Ovary (tissue), 7 donors: ENCODE measurements at regions not wholly inside any gene's neighbourhood (a gene's known extent, or its start where the extent isn't known, plus 50 kb on each side); places are given as distances from the start of the nearest gene placed in this dataset.

Experiments
- DNase-seq, 5 donors: peaks; one replicate each; pipeline ENCODE4 v3.0.0-alpha.2; 2019 to 2020
- H3K27ac ChIP-seq, 2 donors: fragments of 200-600 bp; one replicate each; pipeline versions ENCODE4 v1.5.1 to v1.8.0; 2019 to 2022
- H3K27me3 ChIP-seq: fragments of 200-600 bp; one replicate; pipeline ENCODE4 v1.8.0; 2022
- H3K36me3 ChIP-seq: fragments of 200-600 bp; sonication (generic); one replicate; pipeline ENCODE4 v1.5.1; 2019
- H3K4me1 ChIP-seq: one replicate; pipeline ENCODE4 v1.8.1; 2013; ENCODE audit warnings: mild to moderate bottlenecking, moderate library complexity; ENCODE audit not compliant: insufficient read depth
- H3K4me3 ChIP-seq: fragments of 200-600 bp; sonication (generic); one replicate; pipeline ENCODE4 v1.5.1; 2017
- H3K9me3 ChIP-seq, 2 donors: fragments of 200-600 bp in 1 of 2; sonication (generic) in 1 of 2; one replicate each; pipeline versions ENCODE4 v1.5.1 to v1.8.1; 2013 to 2019; ENCODE audit warnings: mild to moderate bottlenecking in 1 of 2, moderate library complexity in 1 of 2
- EP300 ChIP-seq: sonication (generic); formaldehyde crosslinking; IDR thresholded peaks from one replicate; pipeline ENCODE4 v1.6.1; 2017; ENCODE audit warnings: antibody characterized with exemption
- POLR2A ChIP-seq: fragments of 450-650 bp; IDR thresholded peaks from one replicate; pipeline ENCODE4 v1.6.1; 2017; ENCODE audit warnings: antibody characterized with exemption, mild to moderate bottlenecking, moderate library complexity
- WGBS, 3 donors: extraction: QIAGEN DNeasy Blood & Tissue Kit in 1 of 3; methylation state at CpG; one replicate each; pipeline versions ENCODE4 v1.1.5 to v1.1.7; 2013 to 2017; 5-methylcytosine and 5-hydroxymethylcytosine counted together
- intact Hi-C, 4 donors: fragments of 100-400 bp; cut with DNase I; formaldehyde crosslinking; loops; one replicate each; pipeline versions ENCODE4 v1.11.0 to v1.15.1; 2022 to 2023
- TF ChIP-seq, protein P1 (sequence below), 3 donors: fragments of 450-650 bp in 2 of 3; fragments of 200-600 bp in 1 of 3; IDR thresholded peaks; one replicate each; pipeline versions ENCODE4 v1.5.1 to v1.8.0; 2016 to 2022; ENCODE audit warnings: antibody characterized with exemption in 3 of 3, mild to moderate bottlenecking in 1 of 3
- donor health status: DM: no; HTN: no; CAD: no; lungs with moderate emphysema.
- donor health status: DM: no; HTN: no; CAD: no.
- donor health status: Bipolar disorder and iron deficiency.
- donor health status: DM: no; HTN: no; CAD: no.
- donor health status: DM: yes; HTN: yes; CAD: no.

DNA sequence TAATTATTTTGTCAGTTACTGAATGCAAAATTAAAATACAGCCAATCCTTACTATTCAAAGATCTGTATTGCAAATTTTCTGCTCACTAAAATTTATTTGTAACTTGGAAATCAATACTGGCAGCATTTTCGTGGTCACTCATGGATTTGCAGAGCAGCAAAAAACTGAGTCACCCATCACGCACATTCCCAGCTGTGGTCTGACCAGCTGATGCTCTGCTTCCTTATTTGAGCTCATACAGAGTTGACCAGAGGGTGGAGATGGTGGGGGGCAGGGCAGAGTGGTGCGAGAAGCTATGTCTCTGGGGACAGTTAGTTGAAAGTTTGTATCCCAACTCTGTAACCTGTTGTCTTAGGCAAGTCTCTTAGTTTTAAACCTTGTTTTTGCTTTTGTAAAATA is 214.8 kb downstream of the SPCS3 start:
- Histone ChIP-seq H3K27me3 (no peaks in the 10 kb centered on the region), H3K27ac (no peak overlapping the region), H3K36me3 (no peaks in the 10 kb centered on the region), H3K4me1 (peaks cover 2% of the 10 kb centered on the region), H3K4me3 (no peak overlapping the region), H3K9me3 (no peaks in the 10 kb centered on the region)
- 85 to 91% (median 87%) methylated on average over 3 of the region's 3 CpGs for WGBS, 3 donors
- TF ChIP-seq EP300 = no peak
- TF ChIP-seq, protein P1, sequence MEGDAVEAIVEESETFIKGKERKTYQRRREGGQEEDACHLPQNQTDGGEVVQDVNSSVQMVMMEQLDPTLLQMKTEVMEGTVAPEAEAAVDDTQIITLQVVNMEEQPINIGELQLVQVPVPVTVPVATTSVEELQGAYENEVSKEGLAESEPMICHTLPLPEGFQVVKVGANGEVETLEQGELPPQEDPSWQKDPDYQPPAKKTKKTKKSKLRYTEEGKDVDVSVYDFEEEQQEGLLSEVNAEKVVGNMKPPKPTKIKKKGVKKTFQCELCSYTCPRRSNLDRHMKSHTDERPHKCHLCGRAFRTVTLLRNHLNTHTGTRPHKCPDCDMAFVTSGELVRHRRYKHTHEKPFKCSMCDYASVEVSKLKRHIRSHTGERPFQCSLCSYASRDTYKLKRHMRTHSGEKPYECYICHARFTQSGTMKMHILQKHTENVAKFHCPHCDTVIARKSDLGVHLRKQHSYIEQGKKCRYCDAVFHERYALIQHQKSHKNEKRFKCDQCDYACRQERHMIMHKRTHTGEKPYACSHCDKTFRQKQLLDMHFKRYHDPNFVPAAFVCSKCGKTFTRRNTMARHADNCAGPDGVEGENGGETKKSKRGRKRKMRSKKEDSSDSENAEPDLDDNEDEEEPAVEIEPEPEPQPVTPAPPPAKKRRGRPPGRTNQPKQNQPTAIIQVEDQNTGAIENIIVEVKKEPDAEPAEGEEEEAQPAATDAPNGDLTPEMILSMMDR (IDR thresholded peaks at IDR 0.05) = no peak
- intact Hi-C loops = no loop called here
- no peak for DNase-seq

- H3K4me1 ChIP-seq = peaks cover 2% of the 10 kb centered on the region
- no peak overlapping the region for H3K4me3 ChIP-seq
- H3K36me3 ChIP-seq = no peaks in the 10 kb centered on the region
- H3K27me3 ChIP-seq = no peaks in the 10 kb centered on the region
- H3K9me3 ChIP-seq = no peaks in the 10 kb centered on the region
- intact Hi-C loops = no loop called here
- no peak overlapping the region for H3K27ac ChIP-seq
- no peak for DNase-seq
- TF ChIP-seq POLR2A = no peak
- WGBS, 3 donors = 80 to 91% (median 91%) methylated on average over 4 of the region's 4 CpGs
Measured at GRCh38 chr4:176538217-176538925, 218.6 kb downstream of the SPCS3 start.

GRCh38 chr4:176539091-176539784 is 219.5 kb downstream of the SPCS3 start:
- TF ChIP-seq EP300 (no peak), POLR2A (no peak)
- TF ChIP-seq, protein P1 (IDR thresholded peaks at IDR 0.05) = no peak
- WGBS, 3 donors = 59 to 68% (median 59%) methylated on average over 2 of the region's 2 CpGs
- peaks cover 2% of the 10 kb centered on the region for H3K4me1 ChIP-seq

GRCh38 chr4:176539785-176540175 is 220.0 kb downstream of the SPCS3 start:
- Histone ChIP-seq H3K9me3 (no peaks in the 10 kb centered on the region), H3K36me3 (no peaks in the 10 kb centered on the region), H3K4me1 (peaks cover 2% of the 10 kb centered on the region), H3K27me3 (no peaks in the 10 kb centered on the region), H3K4me3 (no peak overlapping the region), H3K27ac (no peak overlapping the region)
- TF ChIP-seq POLR2A (no peak), EP300 (no peak)
- TF ChIP-seq, protein P1 (IDR thresholded peaks at IDR 0.05) = no peak
- DNase-seq = no peak
- intact Hi-C loops = no loop called here

More at GRCh38 chr4:176539091-176539784, 219.5 kb downstream of the SPCS3 start:
- no peak overlapping the region for H3K27ac ChIP-seq
- intact Hi-C loops = no loop called here
- no peak overlapping the region for H3K4me3 ChIP-seq
- H3K9me3 ChIP-seq = no peaks in the 10 kb centered on the region
- H3K36me3 ChIP-seq = no peaks in the 10 kb centered on the region
- no peaks in the 10 kb centered on the region for H3K27me3 ChIP-seq
- DNase-seq = no peak

GRCh38 chr4:176540814-176541213 is 221.0 kb downstream of the SPCS3 start:
- Histone ChIP-seq H3K4me1 (peaks cover 2% of the 10 kb centered on the region), H3K27ac (no peak overlapping the region), H3K36me3 (no peaks in the 10 kb centered on the region), H3K9me3 (no peaks in the 10 kb centered on the region), H3K27me3 (no peaks in the 10 kb centered on the region), H3K4me3 (no peak overlapping the region)
- DNase-seq = no peak
- 91 to 93% (median 91%) methylated on average over 2 of the region's 2 CpGs for WGBS, 3 donors
- intact Hi-C loops = no loop called here
- TF ChIP-seq POLR2A = no peak
